Esophagus muscularis mucosa (tissue), 4 donors: ENCODE measurements at regions not wholly inside any gene's neighbourhood (a gene's known extent, or its start where the extent isn't known, plus 50 kb on each side); places are given as distances from the start of the nearest gene placed in this dataset.

Experiments used
- DNase-seq: peaks from one replicate; pipeline ENCODE4 v3.0.0-alpha.2; 2017; ENCODE audit errors: extremely low spot score
- H3K27ac ChIP-seq, 4 donors: fragments of 200-600 bp; sonication (generic); replicated peaks in 1 of 4; 1 replicate in 3 of 4; 2 replicates in 1 of 4; pipeline ENCODE4 v1.5.1; 2016 to 2019; ENCODE audit warnings: mild to moderate bottlenecking in 1 of 4
- H3K27me3 ChIP-seq, 4 donors: fragments of 200-600 bp; sonication (generic); one replicate each; pipeline versions ENCODE4 v1.5.1 to v1.6.0; 2016 to 2019
- H3K36me3 ChIP-seq, 4 donors: fragments of 200-600 bp; sonication (generic); one replicate each; pipeline ENCODE4 v1.5.1; 2016 to 2019
- H3K4me1 ChIP-seq, 4 donors: fragments of 200-600 bp; sonication (generic); one replicate each; pipeline ENCODE4 v1.5.1; 2016 to 2019
- H3K4me3 ChIP-seq, 4 donors: fragments of 200-600 bp; sonication (generic); 1 replicate in 2 of 4; 2 replicates in 2 of 4; pipeline ENCODE4 v1.5.1; 2016 to 2019; ENCODE audit warnings: mild to moderate bottlenecking in 4 of 4, moderate library complexity in 1 of 4
- H3K9me3 ChIP-seq, 4 donors: fragments of 200-600 bp; sonication (generic); 1 replicate in 3 of 4; 2 replicates in 1 of 4; pipeline ENCODE4 v1.5.1; 2016 to 2019
- EP300 ChIP-seq: sonication (generic); formaldehyde crosslinking; IDR thresholded peaks from one replicate; pipeline ENCODE4 v1.6.1; 2017; ENCODE audit warnings: antibody characterized with exemption
- POLR2A ChIP-seq: fragments of 450-650 bp; IDR thresholded peaks from one replicate; pipeline ENCODE4 v1.6.1; 2017; ENCODE audit warnings: antibody characterized with exemption, moderate library complexity, mild to moderate bottlenecking, low read depth
- POLR2AphosphoS5 ChIP-seq, 2 donors: sonication (generic); formaldehyde crosslinking; IDR thresholded peaks; one replicate each; pipeline ENCODE4 v1.6.1; 2017; ENCODE audit warnings: antibody characterized with exemption in 2 of 2
- WGBS: methylation state at CpG from one replicate; pipeline ENCODE4 v1.1.5; 2018; 5-methylcytosine and 5-hydroxymethylcytosine counted together
- intact Hi-C: fragments of 100-400 bp; cut with DNase I; formaldehyde crosslinking; loops from one replicate; pipeline ENCODE4 v1.15.1; 2023
- TF ChIP-seq, protein P1 (sequence below), 3 experiments: fragments of 200-600 bp in 2 of 3; fragments of 450-650 bp in 1 of 3; sonication (generic) in 2 of 3; IDR thresholded peaks; one replicate each; pipeline ENCODE4 v1.5.1; 2017 to 2019; ENCODE audit warnings: antibody characterized with exemption in 3 of 3, mild to moderate bottlenecking in 2 of 3, moderate library complexity in 1 of 3

DNA sequence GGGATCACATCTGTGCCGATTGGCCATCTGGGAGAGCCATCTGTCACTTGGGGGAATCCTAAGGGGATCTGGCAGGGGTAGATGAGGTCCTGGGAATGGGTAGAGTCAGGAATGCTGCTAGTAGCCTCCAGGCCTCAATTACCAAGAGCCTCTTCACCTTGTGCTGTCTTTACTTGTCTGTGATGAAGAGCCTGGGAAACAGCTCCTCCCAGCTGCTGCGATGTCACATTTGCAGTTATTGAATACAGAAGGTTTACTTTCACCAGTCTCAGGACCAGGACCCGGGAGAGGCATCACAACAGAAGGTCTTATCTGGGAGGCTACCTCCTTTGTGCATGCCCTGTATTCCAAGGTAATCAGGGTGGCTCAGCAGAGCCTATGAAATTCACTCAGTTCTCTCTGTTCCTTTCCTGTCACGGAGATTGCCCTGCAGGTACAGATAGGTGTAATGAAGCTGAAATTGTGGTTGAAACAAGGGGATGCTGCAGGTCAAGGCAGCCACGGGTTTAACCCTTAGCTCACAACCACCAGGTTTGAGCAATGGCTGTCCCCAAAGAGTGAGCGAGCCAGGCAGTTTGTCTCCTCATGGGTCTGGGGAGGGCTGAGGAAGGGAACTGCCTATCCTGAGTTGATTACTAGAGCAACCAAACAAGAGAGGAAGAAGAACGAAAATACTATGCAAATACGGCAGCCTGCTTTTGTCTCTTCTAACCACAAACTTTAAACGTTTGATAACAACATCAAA, 298.9 kb upstream of the RORA start:
- no peak for TF ChIP-seq POLR2AphosphoS5 (IDR thresholded peaks at IDR 0.05)
- TF ChIP-seq, protein P1, sequence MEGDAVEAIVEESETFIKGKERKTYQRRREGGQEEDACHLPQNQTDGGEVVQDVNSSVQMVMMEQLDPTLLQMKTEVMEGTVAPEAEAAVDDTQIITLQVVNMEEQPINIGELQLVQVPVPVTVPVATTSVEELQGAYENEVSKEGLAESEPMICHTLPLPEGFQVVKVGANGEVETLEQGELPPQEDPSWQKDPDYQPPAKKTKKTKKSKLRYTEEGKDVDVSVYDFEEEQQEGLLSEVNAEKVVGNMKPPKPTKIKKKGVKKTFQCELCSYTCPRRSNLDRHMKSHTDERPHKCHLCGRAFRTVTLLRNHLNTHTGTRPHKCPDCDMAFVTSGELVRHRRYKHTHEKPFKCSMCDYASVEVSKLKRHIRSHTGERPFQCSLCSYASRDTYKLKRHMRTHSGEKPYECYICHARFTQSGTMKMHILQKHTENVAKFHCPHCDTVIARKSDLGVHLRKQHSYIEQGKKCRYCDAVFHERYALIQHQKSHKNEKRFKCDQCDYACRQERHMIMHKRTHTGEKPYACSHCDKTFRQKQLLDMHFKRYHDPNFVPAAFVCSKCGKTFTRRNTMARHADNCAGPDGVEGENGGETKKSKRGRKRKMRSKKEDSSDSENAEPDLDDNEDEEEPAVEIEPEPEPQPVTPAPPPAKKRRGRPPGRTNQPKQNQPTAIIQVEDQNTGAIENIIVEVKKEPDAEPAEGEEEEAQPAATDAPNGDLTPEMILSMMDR (IDR thresholded peaks at IDR 0.05): no peak
- no peak for TF ChIP-seq EP300
- no peak for TF ChIP-seq POLR2A
- no peaks in the 10 kb centered on the region for H3K36me3 ChIP-seq
- WGBS: 67% methylated on average over 9 of the region's 9 CpGs

DNA sequence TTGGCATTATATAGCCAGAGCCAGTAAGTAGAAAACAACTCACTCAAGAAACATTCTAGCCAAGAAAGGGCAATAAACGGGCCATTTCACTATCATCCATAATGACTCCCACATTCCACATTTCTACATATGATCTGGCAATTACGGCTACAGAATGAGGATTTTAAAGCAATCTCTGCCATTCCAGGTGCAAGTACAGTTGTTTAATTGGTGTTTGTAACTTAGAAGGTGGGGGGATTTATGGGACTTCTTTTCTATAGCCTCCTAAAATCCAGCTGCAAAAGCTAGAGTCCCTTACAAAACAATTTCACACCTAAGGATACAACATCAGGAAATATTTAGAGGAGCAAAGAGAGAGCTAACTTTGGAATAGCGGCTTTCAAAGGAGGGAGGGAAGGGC, 295.4 kb upstream of the RORA start:
- no peaks in the 10 kb centered on the region for H3K36me3 ChIP-seq
- TF ChIP-seq EP300: no peak
- TF ChIP-seq POLR2A: no peak
- TF ChIP-seq POLR2AphosphoS5 (IDR thresholded peaks at IDR 0.05): no peak
- TF ChIP-seq, protein P1 (IDR thresholded peaks at IDR 0.05): no peak
- 72% methylated on average over 3 of the region's 3 CpGs for WGBS
- intact Hi-C loops: no loop called here
- no peak overlapping the region for H3K4me3 ChIP-seq
- no peaks in the 10 kb centered on the region for H3K4me1 ChIP-seq
- no peak overlapping the region for H3K27ac ChIP-seq
- no peak for DNase-seq
- H3K9me3 ChIP-seq: no peaks in the 10 kb centered on the region
- H3K27me3 ChIP-seq: no peaks in the 10 kb centered on the region

More for the DNA sequence above, 298.9 kb upstream of the RORA start:
- intact Hi-C loops: no loop called here
- Histone ChIP-seq H3K9me3 (no peaks in the 10 kb centered on the region), H3K27ac (no peak overlapping the region), H3K4me3 (no peak overlapping the region), H3K4me1 (no peaks in the 10 kb centered on the region), H3K27me3 (no peaks in the 10 kb centered on the region)
- DNase-seq: no peak

DNA sequence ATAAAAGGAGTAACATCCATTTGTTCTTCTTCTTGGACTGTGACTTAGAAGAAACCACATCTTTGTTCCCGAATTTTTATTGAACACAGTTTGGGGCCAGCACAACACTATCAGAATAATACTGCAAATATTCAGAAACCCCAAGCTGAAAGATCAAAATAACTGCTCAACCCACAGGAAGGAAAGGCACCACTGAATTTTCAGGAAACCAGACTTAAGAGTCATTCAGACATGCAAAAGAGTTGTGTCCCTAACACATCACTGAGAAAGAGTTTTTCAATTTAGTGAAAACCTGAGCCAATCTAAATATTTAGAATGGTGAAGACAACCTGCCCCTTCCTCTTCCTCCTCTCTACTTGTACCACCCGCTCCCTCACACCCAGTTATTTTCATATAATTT, 295.0 kb upstream of the RORA start:
- H3K27me3 ChIP-seq: no peaks in the 10 kb centered on the region
- no peaks in the 10 kb centered on the region for H3K4me1 ChIP-seq
- TF ChIP-seq, protein P1 (IDR thresholded peaks at IDR 0.05): no peak
- no peak for TF ChIP-seq EP300
- no peak for TF ChIP-seq POLR2A
- no peak for TF ChIP-seq POLR2AphosphoS5 (IDR thresholded peaks at IDR 0.05)
- no peak for DNase-seq
- no peaks in the 10 kb centered on the region for H3K9me3 ChIP-seq
- WGBS: 68% methylated on average over 2 of the region's 2 CpGs
- no peaks in the 10 kb centered on the region for H3K36me3 ChIP-seq
- no peak overlapping the region for H3K27ac ChIP-seq
- intact Hi-C loops: no loop called here
- no peak overlapping the region for H3K4me3 ChIP-seq

DNA sequence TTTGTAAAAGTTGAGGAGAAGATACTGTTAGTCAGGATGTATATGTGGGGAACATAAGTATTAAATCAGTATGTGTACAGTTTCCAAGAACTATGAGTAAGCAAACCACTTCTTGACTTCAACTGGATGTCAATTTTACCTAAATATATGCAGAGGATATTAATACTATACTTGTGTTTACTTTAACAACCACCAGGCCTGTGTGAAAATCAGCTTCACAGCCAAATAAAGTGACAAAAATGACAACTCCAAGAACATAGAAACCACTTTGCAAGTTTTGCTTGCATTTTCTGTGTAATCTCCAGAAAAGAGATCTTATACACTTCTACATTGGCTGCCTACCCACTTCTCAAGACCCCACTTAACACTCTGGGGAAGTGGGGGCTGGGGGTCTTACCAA, 293.3 kb upstream of the RORA start:
- H3K9me3 ChIP-seq: no peaks in the 10 kb centered on the region
- no peak for DNase-seq
- no peak overlapping the region for H3K27ac ChIP-seq
- H3K36me3 ChIP-seq: no peaks in the 10 kb centered on the region
- H3K4me3 ChIP-seq: no peak overlapping the region
- intact Hi-C loops: no loop called here
- no peaks in the 10 kb centered on the region for H3K4me1 ChIP-seq
- TF ChIP-seq, protein P1 (IDR thresholded peaks at IDR 0.05): no peak
- TF ChIP-seq EP300: no peak
- TF ChIP-seq POLR2AphosphoS5 (IDR thresholded peaks at IDR 0.05): no peak
- TF ChIP-seq POLR2A: no peak
- no peaks in the 10 kb centered on the region for H3K27me3 ChIP-seq

DNA sequence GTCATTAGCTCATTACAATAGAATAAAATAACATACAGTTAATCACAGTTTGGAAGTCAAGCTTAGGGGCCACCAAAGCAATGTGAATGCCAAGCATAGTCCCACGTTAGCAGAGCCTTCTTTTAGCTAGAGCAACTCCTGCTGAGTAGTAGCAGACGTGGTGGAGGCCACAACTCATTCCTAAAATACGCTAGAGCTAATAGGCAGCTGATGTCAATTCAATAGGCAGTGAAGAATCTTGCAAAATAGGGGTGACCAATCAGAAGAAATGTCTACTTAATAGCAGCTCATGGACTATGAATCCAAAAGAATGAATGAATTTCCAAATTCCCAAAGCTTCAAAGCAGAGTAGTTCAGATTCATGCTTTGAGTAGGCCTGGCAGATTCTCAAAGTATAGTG, 292.9 kb upstream of the RORA start:
- H3K9me3 ChIP-seq: no peaks in the 10 kb centered on the region
- no peak for DNase-seq
- WGBS: 31% methylated on average over 3 of the region's 3 CpGs
- no peaks in the 10 kb centered on the region for H3K27me3 ChIP-seq
- no peak overlapping the region for H3K4me3 ChIP-seq
- H3K36me3 ChIP-seq: no peaks in the 10 kb centered on the region
- no peak overlapping the region for H3K27ac ChIP-seq
- TF ChIP-seq EP300: no peak
- no peak for TF ChIP-seq POLR2A
- TF ChIP-seq, protein P1 (IDR thresholded peaks at IDR 0.05): no peak
- TF ChIP-seq POLR2AphosphoS5 (IDR thresholded peaks at IDR 0.05): no peak
- no peaks in the 10 kb centered on the region for H3K4me1 ChIP-seq
- intact Hi-C loops: no loop called here
